HepG2 (cell line): ENCODE measurements at regions not wholly inside any gene's neighbourhood (a gene's known extent, or its start where the extent isn't known, plus 50 kb on each side); places are given as distances from the start of the nearest gene placed in this dataset.
"Not testable (repeated sequence)": the region's sequence is repeated elsewhere in the genome, so short reads cannot be mapped to it uniquely, and the experiment has no call there.

Experiments
- ATAC-seq: fragments of 200-7000 bp; cut with Tn5 transposase; 3 replicates; pipeline ENCODE4 v1.9.1; 2020; ENCODE audit warnings: mild to moderate bottlenecking, moderate library complexity
- BruUV-seq: library from RNA; stranded (reverse); fragments of 400-500 nt; replicated peaks from 2 replicates; lab custom pipeline; 2021; lab: Mats Ljungman, UMichigan
- CTCF ChIA-PET: fragments of 300-600 bp; formaldehyde crosslinking; extraction: SDS; loops from one replicate; lab custom pipeline; 2021; ENCODE audit warnings: low total read pairs, inconsistent platforms, low intra/inter-chr PET ratio; lab: Yijun Ruan, JAX
- POLR2A ChIA-PET: fragments of 350-600 bp; sonication (Branson Sonifier 250); formaldehyde crosslinking; loops from one replicate; lab custom pipeline; 2020; ENCODE audit warnings: antibody characterized with exemption, inconsistent platforms; lab: Yijun Ruan, JAX
- DNase-seq: peaks from one replicate; pipeline ENCODE4 v3.0.0-alpha.2; 2015; ENCODE audit warnings: low spot score
- FAIRE-seq: peaks from 3 replicates; lab custom pipeline; 2011; peaks lifted over from hg19 to GRCh38; lab: Jason Lieb, UNC
- H2AFZ ChIP-seq: one replicate; pipeline ENCODE4 v1.6.1; 2011; ENCODE audit warnings: low read length, inconsistent platforms
- H3K27ac ChIP-seq: fragments of 300-600 bp; 3 replicates; pipeline ENCODE4 v1.8.0; 2011; ENCODE audit warnings: mixed run types, mild to moderate bottlenecking, mixed read lengths, low read length, inconsistent platforms; ENCODE audit not compliant: insufficient read depth; ENCODE audit errors: extremely low read length
- H3K27me3 ChIP-seq, 2 experiments: fragments of 200-600 bp in 1 of 2; 2 replicates in 1 of 2; 3 replicates in 1 of 2; pipeline versions ENCODE4 v1.6.0 to v1.8.0; 2011; ENCODE audit warnings: low read length in 2 of 2, mild to moderate bottlenecking in 2 of 2, moderate library complexity in 2 of 2, inconsistent platforms in 1 of 2; ENCODE audit not compliant: insufficient read depth in 2 of 2, control insufficient read depth in 1 of 2
- H3K36me3 ChIP-seq, 2 experiments: fragments of 200-600 bp in 1 of 2; replicated peaks in 1 of 2; 2 replicates in 1 of 2; 3 replicates in 1 of 2; pipeline versions ENCODE4 v1.5.1 to v1.8.0; 2011; ENCODE audit warnings: low read length in 2 of 2, inconsistent platforms in 1 of 2; ENCODE audit not compliant: insufficient read depth in 2 of 2, control insufficient read depth in 1 of 2
- H3K4me1 ChIP-seq: 2 replicates; pipeline ENCODE4 v1.5.1; 2012; ENCODE audit warnings: low read length, inconsistent platforms; ENCODE audit not compliant: insufficient read depth
- H3K4me2 ChIP-seq: 2 replicates; pipeline ENCODE4 v1.6.0; 2011; ENCODE audit warnings: low read depth, low read length, inconsistent platforms
- H3K4me3 ChIP-seq, 3 experiments: fragments of 200-600 bp in 1 of 3; sonication (generic), shearing (Covaris generic) in 1 of 3; replicated peaks in 1 of 3; 2 replicates each; pipeline ENCODE4 v1.5.1; 2011 to 2016; ENCODE audit warnings: low read length in 3 of 3, inconsistent platforms in 2 of 3, low read depth in 2 of 3, mild to moderate bottlenecking in 2 of 3, control low read depth in 1 of 3, mixed read lengths in 1 of 3; ENCODE audit not compliant: insufficient read depth in 1 of 3
- H3K79me2 ChIP-seq: one replicate; pipeline ENCODE4 v1.6.1; 2011; ENCODE audit warnings: low read length, inconsistent platforms; ENCODE audit not compliant: insufficient read depth
- H3K9ac ChIP-seq: 2 replicates; pipeline ENCODE4 v1.6.0; 2011; ENCODE audit warnings: mild to moderate bottlenecking, low read depth, low read length, inconsistent platforms; ENCODE audit not compliant: insufficient read depth
- H3K9me3 ChIP-seq: 2 replicates; pipeline ENCODE4 v1.5.1; 2012; ENCODE audit warnings: mild to moderate bottlenecking, low read length
- H4K20me1 ChIP-seq: 2 replicates; pipeline ENCODE4 v1.6.0; 2011; ENCODE audit warnings: inconsistent platforms, mild to moderate bottlenecking, low read length, moderate library complexity; ENCODE audit not compliant: insufficient read depth
- CREB1 ChIP-seq, 2 experiments: fragments of 450-650 bp in 1 of 2; IDR thresholded peaks; 2 replicates each; pipeline ENCODE4 v1.6.1; 2016 to 2017; ENCODE audit warnings: control low read depth in 1 of 2, mild to moderate bottlenecking in 1 of 2, missing compliant biosample characterization in 1 of 2, missing genetic modification characterization in 1 of 2
- CREM ChIP-seq, 2 experiments: sonication (generic) in 1 of 2; formaldehyde crosslinking in 1 of 2; IDR thresholded peaks; 2 replicates each; pipeline versions ENCODE4 v1.4.0 to v1.6.1; 2016 to 2020; ENCODE audit warnings: antibody characterized with exemption in 1 of 2, mild to moderate bottlenecking in 1 of 2, missing genetic modification reagents in 1 of 2
- HOXA3 ChIP-seq: sonication (generic); formaldehyde crosslinking; IDR thresholded peaks from 2 replicates; pipeline ENCODE4 v1.5.0; 2020; ENCODE audit warnings: missing genetic modification reagents
- MED1 ChIP-seq: sonication (generic); formaldehyde crosslinking; IDR thresholded peaks from 2 replicates; pipeline ENCODE4 v1.4.0; 2020; ENCODE audit warnings: missing genetic modification reagents
- NCOA2 ChIP-seq: sonication (generic); formaldehyde crosslinking; IDR thresholded peaks from 2 replicates; pipeline ENCODE4 v1.8.0; 2022; ENCODE audit warnings: inconsistent platforms
- RARA ChIP-seq: IDR thresholded peaks from 2 replicates; pipeline ENCODE4 v1.6.1; 2016; ENCODE audit warnings: missing genetic modification reagents, missing compliant biosample characterization
- SOX13 ChIP-seq, 3 experiments: fragments of 450-650 bp in 1 of 3; sonication (generic) in 1 of 3; formaldehyde crosslinking in 1 of 3; IDR thresholded peaks in 2 of 3; conservative IDR thresholded peaks in 1 of 3; 2 replicates each; pipeline versions ENCODE4 v1.5.0 to v1.6.1; 2016 to 2020; ENCODE audit warnings: antibody characterized with exemption in 1 of 3, mild to moderate bottlenecking in 1 of 3, missing compliant biosample characterization in 1 of 3, missing genetic modification reagents in 1 of 3, moderate library complexity in 1 of 3
- TBX2 ChIP-seq: sonication (generic); formaldehyde crosslinking; IDR thresholded peaks from 2 replicates; pipeline ENCODE4 v1.5.0; 2020; ENCODE audit warnings: missing genetic modification reagents, mild to moderate bottlenecking, borderline replicate concordance
- ZMYM3 ChIP-seq: sonication (generic); formaldehyde crosslinking; IDR thresholded peaks from 2 replicates; pipeline ENCODE4 v1.5.1; 2020; ENCODE audit warnings: mild to moderate bottlenecking, missing genetic modification reagents
- ZNF460 ChIP-seq: sonication (generic); formaldehyde crosslinking; IDR thresholded peaks from 2 replicates; pipeline ENCODE4 v1.5.1; 2020; ENCODE audit warnings: missing genetic modification reagents, mild to moderate bottlenecking, borderline replicate concordance
- WGBS: methylation state at CpG from one replicate; pipeline ENCODE4 v1.1.6; 2017; ENCODE audit warnings: low lambda C conversion rate; 5-methylcytosine and 5-hydroxymethylcytosine counted together
- in situ Hi-C: cut with HindIII; loops from 2 replicates; pipeline ENCODE4 v1.10.0; 2017; ENCODE audit warnings: low pct_unique_long_range_greater_than_20kb; ENCODE audit not compliant: extremely low pct_ligation_motif_present
- intact Hi-C: fragments of 100-400 bp; cut with micrococcal nuclease; formaldehyde crosslinking; loops from one replicate; pipeline ENCODE4 v1.10.0; 2022; ENCODE audit not compliant: unreplicated experiment
- TF ChIP-seq, protein P1 (sequence below): sonication (generic); formaldehyde crosslinking; IDR thresholded peaks from 2 replicates; pipeline ENCODE4 v1.4.0; 2020; ENCODE audit warnings: missing genetic modification reagents
- TF ChIP-seq, protein P2 (sequence below): sonication (generic); formaldehyde crosslinking; IDR thresholded peaks from 2 replicates; pipeline ENCODE4 v1.4.0; 2020; ENCODE audit warnings: missing genetic modification reagents, mild to moderate bottlenecking, borderline replicate concordance
- TF ChIP-seq, protein P3 (sequence below): sonication (generic); formaldehyde crosslinking; IDR thresholded peaks from 2 replicates; pipeline ENCODE4 v1.5.0; 2020; ENCODE audit warnings: mild to moderate bottlenecking, missing genetic modification reagents
- TF ChIP-seq, protein P4 (sequence below): IDR thresholded peaks from 2 replicates; pipeline ENCODE4 v1.6.1; 2016; ENCODE audit warnings: mild to moderate bottlenecking

DNA sequence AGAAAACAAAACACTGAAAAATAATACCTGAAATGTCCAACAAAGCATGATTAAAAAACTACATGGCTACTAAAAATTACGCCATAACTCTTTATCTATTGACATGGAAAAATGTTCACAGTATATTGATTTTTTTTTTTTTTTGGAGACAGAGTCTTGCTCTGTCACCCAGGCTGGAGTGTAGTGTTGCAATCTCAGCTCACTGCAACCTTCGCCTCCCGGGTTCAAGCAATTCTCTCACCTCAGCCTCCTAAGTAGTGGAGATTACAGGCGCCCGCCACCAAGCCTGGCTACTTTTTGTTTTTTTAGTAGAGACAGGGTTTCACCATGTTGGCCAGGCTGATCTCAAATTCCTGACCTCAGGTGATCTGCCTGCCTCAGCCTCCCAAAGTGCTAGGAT is 96.8 kb downstream of the TRIM69 start (continued):
- TF ChIP-seq CREB1 (IDR thresholded peaks at IDR 0.05); SOX13 (IDR thresholded peaks at IDR 0.05); CREM (CRISPR knock-in tag; IDR thresholded peaks at IDR 0.05): not testable (repeated sequence)
- TF ChIP-seq CREB1 (CRISPR knock-in tag; IDR thresholded peaks at IDR 0.05) (peak; percentile 37; the same call in 1 of the 2 replicates), SOX13 (CRISPR knock-in tag; conservative IDR thresholded peaks at IDR 0.05 in 1 of 2, IDR thresholded peaks at IDR 0.05 in 1 of 2) (0 out of 4 replicates have a peak, but pooled peaks of 1 of the 2 experiments have one; percentile 26), TBX2 (CRISPR knock-in tag) (peak; percentile 40), ZMYM3 (peak; percentile 71), ZNF460 (CRISPR knock-in tag) (peak; percentile 90), RARA (CRISPR knock-in tag) (peak; percentile 30; the same call in 1 of the 2 replicates), NCOA2 (peak; percentile 51; the same call in 1 of the 2 replicates), MED1 (CRISPR knock-in tag) (peak; percentile 50), CREM (IDR thresholded peaks at IDR 0.05) (peak; percentile 52; the same call in 1 of the 2 replicates), HOXA3 (CRISPR knock-in tag) (0 out of 2 replicates have a peak, but pooled peaks have one; percentile 49)
- TF ChIP-seq, protein P1, sequence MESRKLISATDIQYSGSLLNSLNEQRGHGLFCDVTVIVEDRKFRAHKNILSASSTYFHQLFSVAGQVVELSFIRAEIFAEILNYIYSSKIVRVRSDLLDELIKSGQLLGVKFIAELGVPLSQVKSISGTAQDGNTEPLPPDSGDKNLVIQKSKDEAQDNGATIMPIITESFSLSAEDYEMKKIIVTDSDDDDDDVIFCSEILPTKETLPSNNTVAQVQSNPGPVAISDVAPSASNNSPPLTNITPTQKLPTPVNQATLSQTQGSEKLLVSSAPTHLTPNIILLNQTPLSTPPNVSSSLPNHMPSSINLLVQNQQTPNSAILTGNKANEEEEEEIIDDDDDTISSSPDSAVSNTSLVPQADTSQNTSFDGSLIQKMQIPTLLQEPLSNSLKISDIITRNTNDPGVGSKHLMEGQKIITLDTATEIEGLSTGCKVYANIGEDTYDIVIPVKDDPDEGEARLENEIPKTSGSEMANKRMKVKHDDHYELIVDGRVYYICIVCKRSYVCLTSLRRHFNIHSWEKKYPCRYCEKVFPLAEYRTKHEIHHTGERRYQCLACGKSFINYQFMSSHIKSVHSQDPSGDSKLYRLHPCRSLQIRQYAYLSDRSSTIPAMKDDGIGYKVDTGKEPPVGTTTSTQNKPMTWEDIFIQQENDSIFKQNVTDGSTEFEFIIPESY (CRISPR knock-in tag) = peak; percentile 72
- TF ChIP-seq, protein P2, sequence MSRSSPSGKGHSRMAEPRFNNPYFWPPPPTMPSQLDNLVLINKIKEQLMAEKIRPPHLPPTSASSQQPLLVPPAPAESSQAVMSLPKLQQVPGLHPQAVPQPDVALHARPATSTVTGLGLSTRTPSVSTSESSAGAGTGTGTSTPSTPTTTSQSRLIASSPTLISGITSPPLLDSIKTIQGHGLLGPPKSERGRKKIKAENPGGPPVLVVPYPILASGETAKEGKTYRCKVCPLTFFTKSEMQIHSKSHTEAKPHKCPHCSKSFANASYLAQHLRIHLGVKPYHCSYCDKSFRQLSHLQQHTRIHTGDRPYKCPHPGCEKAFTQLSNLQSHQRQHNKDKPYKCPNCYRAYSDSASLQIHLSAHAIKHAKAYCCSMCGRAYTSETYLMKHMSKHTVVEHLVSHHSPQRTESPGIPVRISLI = peak; percentile 89
- TF ChIP-seq, protein P3, sequence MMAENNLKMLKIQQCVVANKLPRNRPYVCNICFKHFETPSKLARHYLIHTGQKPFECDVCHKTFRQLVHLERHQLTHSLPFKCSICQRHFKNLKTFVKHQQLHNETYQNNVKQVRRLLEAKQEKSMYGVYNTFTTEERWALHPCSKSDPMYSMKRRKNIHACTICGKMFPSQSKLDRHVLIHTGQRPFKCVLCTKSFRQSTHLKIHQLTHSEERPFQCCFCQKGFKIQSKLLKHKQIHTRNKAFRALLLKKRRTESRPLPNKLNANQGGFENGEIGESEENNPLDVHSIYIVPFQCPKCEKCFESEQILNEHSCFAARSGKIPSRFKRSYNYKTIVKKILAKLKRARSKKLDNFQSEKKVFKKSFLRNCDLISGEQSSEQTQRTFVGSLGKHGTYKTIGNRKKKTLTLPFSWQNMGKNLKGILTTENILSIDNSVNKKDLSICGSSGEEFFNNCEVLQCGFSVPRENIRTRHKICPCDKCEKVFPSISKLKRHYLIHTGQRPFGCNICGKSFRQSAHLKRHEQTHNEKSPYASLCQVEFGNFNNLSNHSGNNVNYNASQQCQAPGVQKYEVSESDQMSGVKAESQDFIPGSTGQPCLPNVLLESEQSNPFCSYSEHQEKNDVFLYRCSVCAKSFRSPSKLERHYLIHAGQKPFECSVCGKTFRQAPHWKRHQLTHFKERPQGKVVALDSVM (CRISPR knock-in tag) = peak; percentile 44; the same call in 1 of the 2 replicates
- TF ChIP-seq, protein P4, sequence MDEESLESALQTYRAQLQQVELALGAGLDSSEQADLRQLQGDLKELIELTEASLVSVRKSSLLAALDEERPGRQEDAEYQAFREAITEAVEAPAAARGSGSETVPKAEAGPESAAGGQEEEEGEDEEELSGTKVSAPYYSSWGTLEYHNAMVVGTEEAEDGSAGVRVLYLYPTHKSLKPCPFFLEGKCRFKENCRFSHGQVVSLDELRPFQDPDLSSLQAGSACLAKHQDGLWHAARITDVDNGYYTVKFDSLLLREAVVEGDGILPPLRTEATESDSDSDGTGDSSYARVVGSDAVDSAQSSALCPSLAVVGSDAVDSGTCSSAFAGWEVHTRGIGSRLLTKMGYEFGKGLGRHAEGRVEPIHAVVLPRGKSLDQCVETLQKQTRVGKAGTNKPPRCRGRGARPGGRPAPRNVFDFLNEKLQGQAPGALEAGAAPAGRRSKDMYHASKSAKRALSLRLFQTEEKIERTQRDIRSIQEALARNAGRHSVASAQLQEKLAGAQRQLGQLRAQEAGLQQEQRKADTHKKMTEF = peak; percentile 37; the same call in 1 of the 2 replicates

DNA sequence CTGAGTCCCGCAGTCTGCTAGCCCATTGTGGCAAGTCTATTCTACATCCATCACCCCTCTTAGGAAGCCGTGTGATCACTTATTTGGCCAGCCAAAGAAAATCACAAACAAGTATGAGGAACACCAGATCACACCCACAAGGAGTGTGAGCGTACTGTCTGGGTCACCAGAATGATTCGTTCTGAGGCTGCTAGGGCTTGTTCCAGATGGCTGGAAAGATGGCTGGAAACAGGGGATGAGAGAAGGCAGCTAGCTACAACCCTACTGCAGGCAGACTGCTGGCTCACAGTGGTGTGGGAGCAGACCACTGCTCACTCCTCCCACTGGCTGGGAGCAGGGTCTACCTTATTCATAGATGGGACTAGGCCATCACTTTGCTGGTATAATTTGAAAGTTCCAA is 97.4 kb downstream of the TRIM69 start:
- 79% methylated on average over 3 of the region's 4 CpGs for WGBS
- POLR2A ChIA-PET, ATAC-seq, BruUV-seq, intact Hi-C loops, in situ Hi-C loops, H3K27me3 ChIP-seq, H3K9ac ChIP-seq, DNase-seq, H3K4me3 ChIP-seq, H3K4me2 ChIP-seq, H2AFZ ChIP-seq, H4K20me1 ChIP-seq, CTCF ChIA-PET, FAIRE-seq, H3K9me3 ChIP-seq, H3K79me2 ChIP-seq, H3K27ac ChIP-seq, H3K36me3 ChIP-seq: not testable (repeated sequence)
- H3K4me1 ChIP-seq = peaks cover 86% of the 10 kb centered on the region
